ENCODE measurements at regions not wholly inside any gene's neighbourhood (a gene's known extent, or its start where the extent isn't known, plus 50 kb on each side); places are given as distances from the start of the nearest gene placed in this dataset.
A peak's percentile ranks its signal among the peaks of the same experiment; 100 is the strongest.

GRCh38 chr10:2981361-2981801 is 86.0 kb upstream of the PFKP start:
- TF ChIP-seq, protein P1, sequence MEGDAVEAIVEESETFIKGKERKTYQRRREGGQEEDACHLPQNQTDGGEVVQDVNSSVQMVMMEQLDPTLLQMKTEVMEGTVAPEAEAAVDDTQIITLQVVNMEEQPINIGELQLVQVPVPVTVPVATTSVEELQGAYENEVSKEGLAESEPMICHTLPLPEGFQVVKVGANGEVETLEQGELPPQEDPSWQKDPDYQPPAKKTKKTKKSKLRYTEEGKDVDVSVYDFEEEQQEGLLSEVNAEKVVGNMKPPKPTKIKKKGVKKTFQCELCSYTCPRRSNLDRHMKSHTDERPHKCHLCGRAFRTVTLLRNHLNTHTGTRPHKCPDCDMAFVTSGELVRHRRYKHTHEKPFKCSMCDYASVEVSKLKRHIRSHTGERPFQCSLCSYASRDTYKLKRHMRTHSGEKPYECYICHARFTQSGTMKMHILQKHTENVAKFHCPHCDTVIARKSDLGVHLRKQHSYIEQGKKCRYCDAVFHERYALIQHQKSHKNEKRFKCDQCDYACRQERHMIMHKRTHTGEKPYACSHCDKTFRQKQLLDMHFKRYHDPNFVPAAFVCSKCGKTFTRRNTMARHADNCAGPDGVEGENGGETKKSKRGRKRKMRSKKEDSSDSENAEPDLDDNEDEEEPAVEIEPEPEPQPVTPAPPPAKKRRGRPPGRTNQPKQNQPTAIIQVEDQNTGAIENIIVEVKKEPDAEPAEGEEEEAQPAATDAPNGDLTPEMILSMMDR (IDR thresholded peaks at IDR 0.05) = peak; percentile 19; the same call in 1 of the 2 replicates
- Mint-ChIP-seq H3K27me3 (ENCODE audit: insufficient read depth) (peaks cover 3% of the 10 kb centered on the region; the same call in 1 of the 2 replicates), H3K36me3 (ENCODE audit: low read depth) (no peaks in the 10 kb centered on the region), H3K4me1 (ENCODE audit: low read depth) (peaks cover 51% of the 10 kb centered on the region), H3K27ac (peak overlapping the region; percentile 94), H3K4me3 (peak overlapping the region; percentile 84), H3K9me3 (no peaks in the 10 kb centered on the region)
- DNase-seq = no peak

DNA sequence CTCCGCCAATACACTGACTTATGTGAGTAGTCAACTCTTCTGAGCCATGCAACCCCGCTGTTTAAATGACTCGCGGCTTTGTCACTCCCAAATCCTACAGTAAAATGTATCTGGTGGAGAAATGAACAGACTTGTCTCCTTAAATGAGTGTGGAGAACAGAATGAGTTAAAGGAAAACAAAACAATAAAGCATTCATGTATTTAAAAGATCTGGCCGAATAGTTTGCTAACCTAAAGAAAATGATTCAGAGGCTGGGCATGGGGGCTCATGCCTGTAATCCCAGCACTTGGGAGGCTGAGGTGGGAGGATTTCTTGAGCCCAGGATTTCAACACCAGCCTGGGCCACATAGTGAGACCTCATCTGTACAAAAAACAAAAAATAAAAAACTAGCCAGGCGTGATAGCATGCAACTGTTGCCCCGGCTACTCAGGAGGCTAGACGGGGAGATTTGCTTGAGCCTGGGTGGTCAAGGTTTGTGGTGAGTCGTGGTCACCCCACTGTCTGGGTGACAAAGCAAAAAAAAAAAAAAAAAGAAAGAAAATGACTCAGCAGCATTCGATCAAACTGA is 86.5 kb upstream of the PFKP start:
- Mint-ChIP-seq H3K9me3 (no peaks in the 10 kb centered on the region), H3K27ac (peak overlapping the region; percentile 94), H3K36me3 (ENCODE audit: low read depth) (no peaks in the 10 kb centered on the region), H3K4me3 (peak overlapping the region; percentile 84), H3K27me3 (ENCODE audit: insufficient read depth) (peaks cover 3% of the 10 kb centered on the region; the same call in 1 of the 2 replicates), H3K4me1 (ENCODE audit: low read depth) (peaks cover 46% of the 10 kb centered on the region)
- DNase-seq = peak; percentile 53
- TF ChIP-seq, protein P1 (IDR thresholded peaks at IDR 0.05) = no peak

- Mint-ChIP-seq H3K27me3 (ENCODE audit: insufficient read depth) (peaks cover 3% of the 10 kb centered on the region; the same call in 1 of the 2 replicates), H3K27ac (peak overlapping the region; percentile 94), H3K36me3 (ENCODE audit: low read depth) (no peaks in the 10 kb centered on the region), H3K4me3 (peak overlapping the region; percentile 84; the same call in 1 of the 2 replicates), H3K4me1 (ENCODE audit: low read depth) (peaks cover 39% of the 10 kb centered on the region), H3K9me3 (no peaks in the 10 kb centered on the region)
- TF ChIP-seq, protein P1 (IDR thresholded peaks at IDR 0.05) = no peak
- peak; percentile 28 for DNase-seq
Observed at GRCh38 chr10:2980116-2980515, 87.2 kb upstream of the PFKP start.

- Mint-ChIP-seq H3K27me3 (ENCODE audit: insufficient read depth) (peaks cover 3% of the 10 kb centered on the region; the same call in 1 of the 2 replicates), H3K36me3 (ENCODE audit: low read depth) (no peaks in the 10 kb centered on the region), H3K9me3 (no peaks in the 10 kb centered on the region), H3K27ac (peak overlapping the region; percentile 94), H3K4me3 (peak overlapping the region; percentile 47), H3K4me1 (ENCODE audit: low read depth) (peaks cover 37% of the 10 kb centered on the region)
- TF ChIP-seq, protein P1 (IDR thresholded peaks at IDR 0.05) = no peak
- DNase-seq = peak; percentile 10
Observed at GRCh38 chr10:2979306-2979705, 88.0 kb upstream of the PFKP start.

DNA sequence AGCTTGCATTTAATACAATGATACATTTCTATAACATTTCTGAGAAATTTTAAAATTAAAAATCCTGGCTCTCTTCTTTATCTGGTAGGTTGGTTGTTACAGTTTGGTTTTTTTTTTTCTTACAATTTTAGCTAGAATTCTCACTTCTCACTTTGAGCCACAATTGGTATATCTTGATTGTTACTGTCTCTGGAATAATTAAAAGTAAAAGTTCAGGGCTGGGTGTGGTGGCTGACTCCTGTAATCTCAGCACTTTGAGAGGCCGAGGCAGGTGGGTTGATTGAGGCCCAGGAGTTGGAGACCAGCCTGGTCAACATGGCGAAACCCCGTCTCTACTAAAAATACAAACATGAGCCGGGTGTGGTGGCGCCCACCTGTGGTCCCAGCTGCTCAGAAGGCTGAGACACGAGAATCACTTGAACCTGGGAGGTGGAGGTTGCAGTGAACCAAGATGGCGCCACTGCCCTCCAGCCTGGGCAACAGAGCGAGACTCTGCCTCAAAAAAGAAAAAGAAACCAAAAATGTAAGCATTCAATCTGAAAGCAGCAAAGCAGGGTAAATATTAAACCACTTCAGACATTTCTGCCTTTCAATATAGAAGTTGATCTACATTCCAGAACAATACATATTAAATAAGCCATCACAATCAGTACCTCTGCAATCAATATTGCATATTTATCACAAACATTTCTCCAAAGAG is 88.6 kb upstream of the PFKP start:
- Mint-ChIP-seq H3K36me3 (ENCODE audit: low read depth) (no peaks in the 10 kb centered on the region), H3K27me3 (ENCODE audit: insufficient read depth) (peaks cover 3% of the 10 kb centered on the region; the same call in 1 of the 2 replicates), H3K4me1 (ENCODE audit: low read depth) (peaks cover 37% of the 10 kb centered on the region), H3K9me3 (no peaks in the 10 kb centered on the region), H3K27ac (0 out of 2 replicates have a peak overlapping the region, but pooled peaks have one; percentile 94), H3K4me3 (peak overlapping the region; percentile 47; the same call in 1 of the 2 replicates)
- TF ChIP-seq, protein P1 (IDR thresholded peaks at IDR 0.05) = no peak
- DNase-seq = no peak

All from HFFc6 (cell line).